NCI-H69 (cell line): ENCODE measurements at regions not wholly inside any gene's neighbourhood (a gene's known extent, or its start where the extent isn't known, plus 50 kb on each side); places are given as distances from the start of the nearest gene placed in this dataset.
"Not testable (repeated sequence)": the region's sequence is repeated elsewhere in the genome, so short reads cannot be mapped to it uniquely, and the experiment has no call there.

ENCODE experiments used
- DNase-seq: peaks from one replicate; lab custom pipeline; 2025; lab: John Stamatoyannopoulos, UW

- peak; percentile 95 for DNase-seq
Measured at GRCh38 chr2:181790716-181791649, 100.5 kb upstream of the ITPRID2 start.

- DNase-seq, result no peak
Measured at GRCh38 chr2:181792906-181793305, 98.6 kb upstream of the ITPRID2 start.

- no peak for DNase-seq
Measured at GRCh38 chr2:181798022-181798421, 93.5 kb upstream of the ITPRID2 start.

- not testable (repeated sequence) for DNase-seq
Measured at GRCh38 chr2:181802300-181802699, 89.2 kb upstream of the ITPRID2 start.

- DNase-seq, result peak; percentile 42
Measured at GRCh38 chr2:181803903-181804799, 87.4 kb upstream of the ITPRID2 start.

- no peak for DNase-seq
Measured at GRCh38 chr2:181805228-181806038, 86.1 kb upstream of the ITPRID2 start.

- DNase-seq, result no peak
Measured at GRCh38 chr2:181806039-181806392, 85.5 kb upstream of the ITPRID2 start.

- no peak for DNase-seq
Measured at GRCh38 chr2:181807526-181807925, 84.0 kb upstream of the ITPRID2 start.

- DNase-seq, result peak; percentile 86
Measured at GRCh38 chr2:181810823-181811695, 80.5 kb upstream of the ITPRID2 start.

- DNase-seq, result no peak
Measured at GRCh38 chr2:181812106-181812743, 79.3 kb upstream of the ITPRID2 start.

GRCh38 chr2:181814057-181814491 is 77.5 kb upstream of the ITPRID2 start:
- no peak for DNase-seq

- DNase-seq, result no peak
Measured at GRCh38 chr2:181817509-181817908, 74.0 kb upstream of the ITPRID2 start.

GRCh38 chr2:181818058-181818680 is 73.4 kb upstream of the ITPRID2 start:
- no peak for DNase-seq

- DNase-seq, result peak; percentile 43
Measured at GRCh38 chr2:181818840-181819239, 72.7 kb upstream of the ITPRID2 start.

GRCh38 chr2:181821049-181821448 is 70.5 kb upstream of the ITPRID2 start:
- no peak for DNase-seq

GRCh38 chr2:181822097-181822496 is 69.4 kb upstream of the ITPRID2 start:
- DNase-seq, result no peak

GRCh38 chr2:181823405-181823804 is 68.1 kb upstream of the ITPRID2 start:
- DNase-seq, result no peak

GRCh38 chr2:181828122-181828705 is 63.3 kb upstream of the ITPRID2 start:
- DNase-seq, result no peak

- no peak for DNase-seq
Measured at GRCh38 chr2:181829230-181829629, 62.3 kb upstream of the ITPRID2 start.

GRCh38 chr2:181832015-181832414 is 59.5 kb upstream of the ITPRID2 start:
- no peak for DNase-seq
